ENCODE measurements at regions not wholly inside any gene's neighbourhood (a gene's known extent, or its start where the extent isn't known, plus 50 kb on each side); places are given as distances from the start of the nearest gene placed in this dataset.
"Not testable (repeated sequence)": the region's sequence is repeated elsewhere in the genome, so short reads cannot be mapped to it uniquely, and the experiment has no call there.

DNA sequence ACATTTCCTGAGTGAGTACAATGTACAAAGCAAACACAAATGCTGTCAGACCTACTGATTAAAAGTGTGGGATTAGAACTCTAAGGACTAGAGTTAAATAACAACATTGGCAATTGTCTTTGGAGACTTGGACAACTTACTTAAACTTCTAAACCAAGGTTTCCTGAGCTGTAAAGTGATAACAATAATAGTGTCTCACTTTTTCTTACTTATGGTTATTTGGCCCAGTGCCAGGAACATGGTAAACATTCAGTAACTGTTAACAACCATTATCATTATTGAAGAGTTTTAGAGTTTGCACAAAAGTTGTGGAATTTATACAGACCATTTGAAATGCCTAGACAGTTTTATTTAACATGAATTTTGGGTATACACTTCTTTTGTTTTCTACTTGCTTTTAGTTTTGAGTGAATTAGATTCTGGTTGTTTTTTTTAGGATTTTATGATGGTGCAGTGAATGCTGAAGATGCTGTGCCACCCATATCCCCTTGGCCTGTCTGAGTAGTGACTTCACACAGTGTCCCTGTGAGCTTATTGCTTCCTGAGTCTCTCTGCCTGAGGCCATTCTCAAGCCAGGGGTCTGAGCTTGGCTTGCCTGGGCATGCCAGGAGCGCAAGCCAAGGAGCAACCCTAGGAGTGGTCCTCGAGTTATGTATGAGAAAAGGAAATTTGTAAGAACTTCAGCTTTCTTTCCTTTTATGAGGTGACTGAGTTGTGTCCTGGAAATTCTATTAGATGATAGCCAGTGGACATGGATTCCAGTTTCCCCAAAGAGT lies 932.8 kb downstream of the TTLL7 start:
- peaks cover 6% of the 10 kb centered on the region for H3K4me1 ChIP-seq (ENCODE audit: control insufficient read depth, insufficient read depth, low read length, unreplicated experiment)
- no peaks in the 10 kb centered on the region for H3K79me2 ChIP-seq (ENCODE audit: control insufficient read depth, insufficient read depth, low read length, unreplicated experiment)
- no peaks in the 10 kb centered on the region for H3K36me3 ChIP-seq (ENCODE audit: insufficient read depth, low read length)
- H3K4me3 ChIP-seq (ENCODE audit: low read depth, low read length), result no peak overlapping the region
- H3K27me3 ChIP-seq (ENCODE audit: insufficient read depth, low read length), result no peaks in the 10 kb centered on the region
- H3K27ac ChIP-seq (ENCODE audit: low read depth, low read length), result no peak overlapping the region
- H2AFZ ChIP-seq (ENCODE audit: low read length, unreplicated experiment), result no peak overlapping the region

DNA sequence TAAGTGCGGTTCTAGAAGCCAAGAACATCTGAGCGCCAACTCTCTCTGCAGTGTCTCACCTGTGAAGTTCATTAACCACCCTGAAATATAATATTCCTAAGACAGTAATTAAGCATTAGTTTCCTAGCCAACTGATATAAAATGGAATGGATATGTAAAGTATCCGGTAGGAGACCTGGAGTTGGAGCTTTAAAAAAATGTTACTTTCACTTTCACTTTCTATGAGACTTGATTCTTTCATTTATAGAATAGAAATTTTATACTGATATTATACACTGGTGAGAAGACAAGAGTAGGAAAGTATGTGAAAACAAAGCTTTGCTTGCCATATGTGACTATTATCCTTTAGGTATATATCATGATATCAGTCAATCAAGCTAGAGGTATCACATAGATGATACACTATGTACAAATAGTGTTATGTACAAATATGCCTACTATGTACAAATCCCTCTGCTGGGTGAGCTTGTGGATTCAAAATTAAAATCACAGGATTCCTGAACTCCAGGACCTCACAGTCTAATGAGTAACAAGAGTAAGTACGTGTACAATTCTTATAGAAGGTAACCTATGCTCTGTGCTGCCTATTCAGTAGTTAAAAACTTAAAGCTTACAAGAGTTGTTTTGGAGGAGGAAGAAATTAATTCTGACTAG lies 934.2 kb downstream of the TTLL7 start:
- Histone ChIP-seq H2AFZ (ENCODE audit: low read length, unreplicated experiment) (peak overlapping the region; percentile 77), H3K27me3 (ENCODE audit: insufficient read depth, low read length) (no peaks in the 10 kb centered on the region), H3K4me3 (ENCODE audit: low read depth, low read length) (peak overlapping the region; percentile 43), H3K27ac (ENCODE audit: low read depth, low read length) (no peak overlapping the region), H3K36me3 (ENCODE audit: insufficient read depth, low read length) (no peaks in the 10 kb centered on the region), H3K79me2 (ENCODE audit: control insufficient read depth, insufficient read depth, low read length, unreplicated experiment) (no peaks in the 10 kb centered on the region), H3K4me1 (ENCODE audit: control insufficient read depth, insufficient read depth, low read length, unreplicated experiment) (peaks cover 6% of the 10 kb centered on the region)

DNA sequence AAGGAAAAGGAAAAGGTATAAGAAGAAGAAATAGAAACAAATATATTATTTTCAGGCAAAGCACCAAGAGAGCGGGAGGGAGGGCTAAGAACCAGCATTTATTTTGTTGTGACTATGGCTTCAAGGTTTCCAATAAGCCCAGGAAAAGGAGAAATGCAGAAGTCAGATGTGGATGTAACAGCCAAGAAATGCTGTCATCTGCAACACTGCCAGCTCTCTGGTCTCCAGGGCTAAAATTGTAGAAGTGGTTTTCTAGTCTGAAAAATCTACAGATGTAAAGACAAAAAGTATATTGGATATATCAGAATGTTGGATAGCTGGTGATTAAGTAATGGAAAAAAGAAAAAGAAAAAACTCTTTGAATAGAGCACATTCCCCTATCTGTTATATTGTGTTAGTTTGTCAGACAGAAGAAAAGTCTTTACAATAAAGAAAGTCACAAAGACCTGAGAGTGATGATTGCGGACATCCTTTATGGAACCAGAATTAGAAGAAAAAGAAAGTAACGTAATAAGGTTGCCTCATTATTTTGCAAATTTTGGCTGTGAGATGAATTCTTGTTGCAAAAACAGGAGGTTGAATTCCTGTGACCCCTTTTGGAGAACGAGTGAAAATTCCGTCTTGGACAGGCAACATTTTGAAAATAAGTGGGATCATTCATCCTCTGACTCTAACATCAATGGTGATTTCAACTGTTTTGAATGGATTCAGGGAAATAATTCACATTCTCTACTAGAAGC lies 938.1 kb downstream of the TTLL7 start:
- Histone ChIP-seq H3K4me3 (ENCODE audit: low read depth, low read length) (no peak overlapping the region), H3K36me3 (ENCODE audit: insufficient read depth, low read length) (no peaks in the 10 kb centered on the region), H3K79me2 (ENCODE audit: control insufficient read depth, insufficient read depth, low read length, unreplicated experiment) (no peaks in the 10 kb centered on the region), H3K4me1 (ENCODE audit: control insufficient read depth, insufficient read depth, low read length, unreplicated experiment) (peaks cover 5% of the 10 kb centered on the region), H3K27ac (ENCODE audit: low read depth, low read length) (no peak overlapping the region), H2AFZ (ENCODE audit: low read length, unreplicated experiment) (no peak overlapping the region), H3K27me3 (ENCODE audit: insufficient read depth, low read length) (no peaks in the 10 kb centered on the region)

DNA sequence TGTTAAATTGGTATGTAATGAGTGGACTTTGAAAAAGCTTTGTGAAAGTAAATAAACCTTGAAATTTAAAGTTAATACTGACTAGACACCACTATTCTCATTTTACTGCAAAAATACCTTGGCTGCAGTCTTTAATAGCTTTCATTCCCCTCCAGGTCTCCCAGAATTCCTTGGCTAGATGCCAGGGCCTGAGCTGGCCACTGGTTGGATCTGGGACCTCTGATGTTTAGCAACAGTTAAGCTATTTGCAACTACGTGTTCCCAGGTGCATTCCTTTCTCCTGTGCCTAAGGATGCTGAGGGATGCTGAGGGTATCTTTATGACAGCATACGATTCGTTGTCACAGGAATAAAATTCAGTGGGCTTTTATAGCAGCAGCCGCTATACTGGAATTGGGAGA lies 938.7 kb downstream of the TTLL7 start:
- H3K79me2 ChIP-seq (ENCODE audit: control insufficient read depth, insufficient read depth, low read length, unreplicated experiment), result no peaks in the 10 kb centered on the region

DNA sequence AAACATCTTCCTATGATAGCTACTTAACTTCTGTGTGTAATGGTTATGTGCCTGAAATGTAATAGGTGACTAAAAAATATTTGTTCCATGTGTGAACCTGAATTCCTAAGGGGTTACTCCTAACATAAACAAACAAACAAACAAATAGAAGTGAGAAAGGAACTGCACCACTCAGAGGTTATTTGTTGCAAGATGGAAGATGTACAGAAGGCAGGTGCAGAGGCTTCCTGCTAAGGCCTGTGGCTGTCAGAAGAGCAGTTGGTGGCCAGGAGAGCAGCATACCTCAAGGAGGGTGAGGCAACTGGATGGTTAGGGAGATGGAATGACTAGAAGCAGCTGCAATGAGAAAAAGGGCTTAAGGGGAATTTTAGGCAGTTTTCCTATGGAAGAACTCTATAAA lies 940.6 kb downstream of the TTLL7 start:
- Histone ChIP-seq H2AFZ (ENCODE audit: low read length, unreplicated experiment) (no peak overlapping the region), H3K36me3 (ENCODE audit: insufficient read depth, low read length) (no peaks in the 10 kb centered on the region), H3K79me2 (ENCODE audit: control insufficient read depth, insufficient read depth, low read length, unreplicated experiment) (no peaks in the 10 kb centered on the region), H3K27me3 (ENCODE audit: insufficient read depth, low read length) (no peaks in the 10 kb centered on the region), H3K4me1 (ENCODE audit: control insufficient read depth, insufficient read depth, low read length, unreplicated experiment) (no peaks in the 10 kb centered on the region), H3K27ac (ENCODE audit: low read depth, low read length) (no peak overlapping the region), H3K4me3 (ENCODE audit: low read depth, low read length) (no peak overlapping the region)

More for the DNA sequence above, 938.7 kb downstream of the TTLL7 start:
- Histone ChIP-seq H3K4me3 (ENCODE audit: low read depth, low read length) (no peak overlapping the region), H2AFZ (ENCODE audit: low read length, unreplicated experiment) (no peak overlapping the region), H3K27ac (ENCODE audit: low read depth, low read length) (no peak overlapping the region), H3K4me1 (ENCODE audit: control insufficient read depth, insufficient read depth, low read length, unreplicated experiment) (no peaks in the 10 kb centered on the region), H3K27me3 (ENCODE audit: insufficient read depth, low read length) (no peaks in the 10 kb centered on the region), H3K36me3 (ENCODE audit: insufficient read depth, low read length) (no peaks in the 10 kb centered on the region)

DNA sequence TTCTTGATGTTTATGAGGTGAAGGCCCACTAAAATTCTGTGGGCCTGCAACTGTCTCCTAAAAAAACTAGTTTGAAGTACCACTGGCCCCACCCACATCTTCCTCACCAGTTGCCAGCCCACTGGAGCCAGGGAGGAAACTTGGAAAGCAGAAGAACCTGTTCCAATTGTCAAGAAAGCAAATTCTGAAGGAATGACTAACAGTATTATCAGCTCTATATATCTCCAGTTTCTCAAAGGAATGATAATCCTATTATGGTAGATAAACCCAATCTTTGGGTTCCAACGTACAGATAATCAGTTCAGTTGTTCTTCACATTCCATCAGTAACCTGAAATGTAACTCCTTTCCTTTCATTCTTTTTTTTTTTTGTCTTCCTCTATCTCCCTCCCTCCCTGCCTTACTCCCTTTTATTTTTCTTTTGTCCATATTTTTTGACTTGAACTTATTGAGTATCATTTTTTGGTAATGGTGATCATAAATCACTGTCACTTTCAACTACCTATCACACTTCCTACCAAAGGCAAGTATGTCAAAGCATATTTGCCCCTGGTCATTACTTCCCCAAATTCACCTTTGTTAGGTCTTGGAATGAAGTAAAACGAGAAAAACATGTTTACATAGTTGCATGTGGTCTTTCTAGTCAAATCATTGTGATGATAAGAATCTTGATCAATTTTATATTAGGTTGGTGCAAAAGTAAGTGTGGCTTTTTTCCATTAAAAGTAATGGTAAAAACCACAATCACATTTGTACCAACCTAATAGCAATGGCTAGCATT lies 943.4 kb downstream of the TTLL7 start:
- no peaks in the 10 kb centered on the region for H3K27me3 ChIP-seq (ENCODE audit: insufficient read depth, low read length)
- no peak overlapping the region for H3K27ac ChIP-seq (ENCODE audit: low read depth, low read length)
- no peak overlapping the region for H2AFZ ChIP-seq (ENCODE audit: low read length, unreplicated experiment)
- H3K36me3 ChIP-seq (ENCODE audit: insufficient read depth, low read length), result no peaks in the 10 kb centered on the region
- no peaks in the 10 kb centered on the region for H3K79me2 ChIP-seq (ENCODE audit: control insufficient read depth, insufficient read depth, low read length, unreplicated experiment)
- H3K4me3 ChIP-seq (ENCODE audit: low read depth, low read length), result no peak overlapping the region
- H3K4me1 ChIP-seq (ENCODE audit: control insufficient read depth, insufficient read depth, low read length, unreplicated experiment), result peaks cover 7% of the 10 kb centered on the region

DNA sequence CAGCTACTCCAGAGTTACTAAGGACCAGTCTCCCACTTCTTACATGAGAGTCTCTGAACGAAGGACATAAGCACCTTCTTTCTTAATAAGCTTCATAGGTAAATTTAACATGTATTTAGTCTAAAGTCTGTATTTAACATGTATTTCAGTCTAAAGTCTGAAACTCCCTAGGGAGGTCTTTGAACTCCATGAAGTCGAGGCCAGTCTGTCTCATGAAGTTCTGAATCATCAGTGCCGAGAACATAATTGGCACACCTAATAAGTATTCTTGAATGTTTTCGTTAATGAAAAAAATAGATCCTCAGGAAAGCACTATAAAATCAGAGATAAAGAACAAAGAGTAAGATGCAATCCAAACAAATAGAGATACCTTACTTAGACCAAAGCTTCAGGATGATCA lies 945.5 kb downstream of the TTLL7 start:
- Histone ChIP-seq H3K27me3 (ENCODE audit: insufficient read depth, low read length) (no peaks in the 10 kb centered on the region), H3K4me1 (ENCODE audit: control insufficient read depth, insufficient read depth, low read length, unreplicated experiment) (peaks cover 7% of the 10 kb centered on the region), H3K79me2 (ENCODE audit: control insufficient read depth, insufficient read depth, low read length, unreplicated experiment) (no peaks in the 10 kb centered on the region), H3K36me3 (ENCODE audit: insufficient read depth, low read length) (no peaks in the 10 kb centered on the region), H2AFZ (ENCODE audit: low read length, unreplicated experiment) (no peak overlapping the region), H3K27ac (ENCODE audit: low read depth, low read length) (no peak overlapping the region), H3K4me3 (ENCODE audit: low read depth, low read length) (no peak overlapping the region)

DNA sequence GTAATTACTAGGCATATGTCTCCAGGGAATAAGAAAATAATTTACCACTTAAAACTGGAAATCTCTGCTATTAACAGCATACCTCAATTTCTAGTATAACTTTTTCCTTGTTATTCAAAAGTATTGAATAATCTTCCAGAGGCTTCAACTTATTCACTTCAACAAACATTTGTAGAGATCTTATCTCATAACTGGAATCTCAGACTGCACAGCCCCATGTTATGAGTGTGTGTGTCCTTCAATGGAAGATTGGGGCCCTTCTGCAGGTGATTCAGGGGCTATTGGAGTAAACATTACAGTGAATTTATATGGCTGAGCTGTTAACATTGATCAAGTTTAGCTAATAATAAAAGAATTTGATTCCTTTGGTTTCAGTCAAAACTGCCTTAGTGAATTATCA lies 946.1 kb downstream of the TTLL7 start:
- no peaks in the 10 kb centered on the region for H3K36me3 ChIP-seq (ENCODE audit: insufficient read depth, low read length)
- H3K27ac ChIP-seq (ENCODE audit: low read depth, low read length), result no peak overlapping the region
- H2AFZ ChIP-seq (ENCODE audit: low read length, unreplicated experiment), result no peak overlapping the region
- H3K4me1 ChIP-seq (ENCODE audit: control insufficient read depth, insufficient read depth, low read length, unreplicated experiment), result peaks cover 7% of the 10 kb centered on the region
- no peaks in the 10 kb centered on the region for H3K27me3 ChIP-seq (ENCODE audit: insufficient read depth, low read length)
- H3K79me2 ChIP-seq (ENCODE audit: control insufficient read depth, insufficient read depth, low read length, unreplicated experiment), result no peaks in the 10 kb centered on the region
- no peak overlapping the region for H3K4me3 ChIP-seq (ENCODE audit: low read depth, low read length)

DNA sequence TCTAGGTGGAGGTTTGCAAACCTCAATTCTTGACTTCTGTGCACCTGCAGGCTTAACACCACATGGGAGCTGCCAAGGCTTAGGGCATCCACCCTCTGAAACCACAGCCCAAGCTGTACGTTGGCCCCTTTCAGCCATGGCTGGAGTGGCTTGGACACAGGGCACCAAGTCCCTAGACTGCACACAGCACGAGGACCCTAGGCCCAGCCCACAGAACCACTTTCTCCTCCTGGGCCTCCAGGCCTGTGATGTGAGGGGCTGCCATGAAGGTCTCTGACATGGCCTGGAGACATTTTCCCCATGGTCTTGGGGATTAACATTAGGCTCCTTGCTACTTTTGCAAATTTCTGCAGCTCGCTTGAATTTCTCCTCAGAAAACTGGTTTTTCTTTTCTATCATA lies 947.9 kb downstream of the TTLL7 start:
- not testable (repeated sequence) for H3K36me3 ChIP-seq (ENCODE audit: insufficient read depth, low read length); H3K27me3 ChIP-seq (ENCODE audit: insufficient read depth, low read length); H3K27ac ChIP-seq (ENCODE audit: low read depth, low read length); H2AFZ ChIP-seq (ENCODE audit: low read length, unreplicated experiment); H3K79me2 ChIP-seq (ENCODE audit: control insufficient read depth, insufficient read depth, low read length, unreplicated experiment); H3K4me3 ChIP-seq (ENCODE audit: low read depth, low read length); H3K4me1 ChIP-seq (ENCODE audit: control insufficient read depth, insufficient read depth, low read length, unreplicated experiment)

DNA sequence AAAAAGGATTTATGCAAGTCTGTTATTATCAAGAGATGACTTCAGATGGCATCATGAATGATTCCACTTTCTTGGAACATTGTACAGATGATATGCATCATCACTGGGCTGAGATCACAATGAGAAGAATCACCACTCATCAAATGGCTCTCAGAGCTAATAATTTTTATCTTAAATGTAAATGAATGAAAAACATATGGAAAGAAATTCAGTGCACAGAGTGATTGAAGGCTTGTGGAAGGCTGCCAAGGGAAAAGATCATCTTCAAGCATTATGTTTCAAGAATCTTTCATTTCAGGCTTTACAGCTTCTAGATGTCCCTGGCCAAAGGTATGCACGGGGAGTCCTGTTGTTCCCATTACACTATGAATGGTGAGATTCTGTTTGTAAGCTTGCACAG lies 955.7 kb downstream of the TTLL7 start:
- Histone ChIP-seq H3K27me3 (ENCODE audit: insufficient read depth, low read length) (no peaks in the 10 kb centered on the region), H3K36me3 (ENCODE audit: insufficient read depth, low read length) (no peaks in the 10 kb centered on the region), H3K4me3 (ENCODE audit: low read depth, low read length) (no peak overlapping the region), H3K4me1 (ENCODE audit: control insufficient read depth, insufficient read depth, low read length, unreplicated experiment) (no peaks in the 10 kb centered on the region), H3K79me2 (ENCODE audit: control insufficient read depth, insufficient read depth, low read length, unreplicated experiment) (no peaks in the 10 kb centered on the region), H3K27ac (ENCODE audit: low read depth, low read length) (no peak overlapping the region), H2AFZ (ENCODE audit: low read length, unreplicated experiment) (no peak overlapping the region)

Measured in ACC112 (cell line).